Activated CD8-positive, alpha-beta T cell treated with anti-CD3 and anti-CD28 coated beads for 36 hours (primary cell): ENCODE measurements at regions not wholly inside any gene's neighbourhood (a gene's known extent, or its start where the extent isn't known, plus 50 kb on each side); places are given as distances from the start of the nearest gene placed in this dataset.

ENCODE experiments used
- ATAC-seq: fragments of 200-7000 bp; cut with Tn5 transposase; one replicate; pipeline ENCODE4 v1.10.0; 2021; ENCODE audit warnings: mild to moderate bottlenecking, moderate library complexity
- CTCF ChIA-PET: fragments of 350-600 bp; sonication (Branson Sonifier 250); formaldehyde crosslinking; loops from one replicate; lab custom pipeline; 2021; ENCODE audit warnings: antibody characterized with exemption; lab: Charles Lee
- POLR2A ChIA-PET: fragments of 350-600 bp; sonication (Branson Sonifier 250); formaldehyde crosslinking; loops from one replicate; lab custom pipeline; 2021; ENCODE audit warnings: antibody characterized with exemption; lab: Charles Lee
- DNase-seq: peaks from one replicate; pipeline ENCODE4 v3.0.0-alpha.2; 2020
- H3K27ac Mint-ChIP-seq: one replicate; pipeline ENCODE4 v1.8.0; 2021; ENCODE audit warnings: mild to moderate bottlenecking, mixed read lengths
- H3K27me3 Mint-ChIP-seq: one replicate; pipeline ENCODE4 v1.8.0; 2021; ENCODE audit warnings: mixed read lengths
- H3K36me3 Mint-ChIP-seq: one replicate; pipeline ENCODE4 v1.8.0; 2021; ENCODE audit warnings: low read depth, mixed read lengths
- H3K4me1 Mint-ChIP-seq: one replicate; pipeline ENCODE4 v1.8.0; 2021; ENCODE audit warnings: low read depth, mixed read lengths
- H3K4me3 Mint-ChIP-seq: one replicate; pipeline ENCODE4 v1.8.0; 2021; ENCODE audit warnings: mild to moderate bottlenecking, moderate library complexity, mixed read lengths
- H3K9me3 Mint-ChIP-seq: one replicate; pipeline ENCODE4 v1.8.0; 2021; ENCODE audit warnings: mixed read lengths
- CTCF ChIP-seq: fragments of 200-600 bp; IDR thresholded peaks from one replicate; pipeline ENCODE4 v1.8.0; 2022; ENCODE audit warnings: antibody characterized with exemption, mild to moderate bottlenecking
- intact Hi-C: fragments of 100-400 bp; cut with micrococcal nuclease; formaldehyde crosslinking; loops from one replicate; pipeline ENCODE4 v1.10.0; 2022

- CTCF ChIA-PET = no interaction called here
- ATAC-seq = no peak
- H3K4me1 Mint-ChIP-seq = no peaks in the 10 kb centered on the region
- H3K9me3 Mint-ChIP-seq = no peaks in the 10 kb centered on the region
- no peaks in the 10 kb centered on the region for H3K36me3 Mint-ChIP-seq
- intact Hi-C loops = no loop called here
- H3K27ac Mint-ChIP-seq = no peak overlapping the region
- H3K27me3 Mint-ChIP-seq = peaks cover 4% of the 10 kb centered on the region
- TF ChIP-seq CTCF = no peak
- DNase-seq = no peak
- POLR2A ChIA-PET = interaction anchor here (0.7 kb wide), 1 partner anchor 87 kb away, joined by 3 read pairs; no protein-coding TSS in a partner anchor
- no peak overlapping the region for H3K4me3 Mint-ChIP-seq
These were observed 673.7 kb upstream of the CCDC54 start for GRCh38 chr3:106703524-106703923.

DNA sequence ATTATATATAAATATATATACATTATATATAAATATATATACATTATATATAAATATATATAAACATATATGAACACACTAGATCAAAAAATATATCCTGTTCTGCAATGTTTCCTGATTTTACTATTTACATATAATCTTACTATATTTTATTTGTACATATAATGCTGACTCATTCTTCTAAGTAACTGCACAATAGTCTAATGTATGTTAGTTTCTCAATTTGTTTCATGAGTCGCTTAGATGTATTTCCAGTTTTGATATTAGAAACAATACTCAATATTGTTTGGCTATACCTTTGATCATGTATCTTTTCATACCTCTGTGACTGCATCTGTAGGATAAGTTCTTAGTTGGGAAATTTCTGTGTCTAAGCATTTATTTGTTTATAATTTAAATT, 669.9 kb upstream of the CCDC54 start:
- CTCF ChIA-PET = no interaction called here
- H3K9me3 Mint-ChIP-seq = no peaks in the 10 kb centered on the region

GRCh38 chr3:106710596-106710995, 666.6 kb upstream of the CCDC54 start:
- no peaks in the 10 kb centered on the region for H3K9me3 Mint-ChIP-seq
- no peak overlapping the region for H3K27ac Mint-ChIP-seq
- H3K4me3 Mint-ChIP-seq = no peak overlapping the region
- H3K36me3 Mint-ChIP-seq = no peaks in the 10 kb centered on the region
- H3K27me3 Mint-ChIP-seq = peaks cover 3% of the 10 kb centered on the region
- CTCF ChIA-PET = no interaction called here
- no peak for TF ChIP-seq CTCF
- no peak for DNase-seq
- POLR2A ChIA-PET = no interaction called here
- no peak for ATAC-seq
- intact Hi-C loops = no loop called here
- no peaks in the 10 kb centered on the region for H3K4me1 Mint-ChIP-seq

More for the DNA sequence above, 669.9 kb upstream of the CCDC54 start:
- H3K4me1 Mint-ChIP-seq = no peaks in the 10 kb centered on the region
- H3K4me3 Mint-ChIP-seq = no peak overlapping the region
- no peak for DNase-seq
- intact Hi-C loops = no loop called here
- ATAC-seq = no peak
- H3K36me3 Mint-ChIP-seq = no peaks in the 10 kb centered on the region
- no peak for TF ChIP-seq CTCF
- peaks cover 1% of the 10 kb centered on the region for H3K27me3 Mint-ChIP-seq
- POLR2A ChIA-PET = no interaction called here
- H3K27ac Mint-ChIP-seq = no peak overlapping the region

GRCh38 chr3:106711650-106712049, 665.6 kb upstream of the CCDC54 start:
- H3K4me1 Mint-ChIP-seq = no peaks in the 10 kb centered on the region
- CTCF ChIA-PET = no interaction called here

GRCh38 chr3:106714400-106714799, 662.8 kb upstream of the CCDC54 start:
- no peaks in the 10 kb centered on the region for H3K4me1 Mint-ChIP-seq
- H3K4me3 Mint-ChIP-seq = no peak overlapping the region
- POLR2A ChIA-PET = no interaction called here
- ATAC-seq (no peak), DNase-seq (no peak)
- CTCF ChIA-PET = no interaction called here
- H3K36me3 Mint-ChIP-seq = no peaks in the 10 kb centered on the region
- no peaks in the 10 kb centered on the region for H3K9me3 Mint-ChIP-seq
- H3K27me3 Mint-ChIP-seq = peaks cover 5% of the 10 kb centered on the region
- intact Hi-C loops = no loop called here
- no peak for TF ChIP-seq CTCF
- H3K27ac Mint-ChIP-seq = no peak overlapping the region

More at GRCh38 chr3:106711650-106712049, 665.6 kb upstream of the CCDC54 start:
- intact Hi-C loops = no loop called here
- no peak for ATAC-seq
- no peak overlapping the region for H3K27ac Mint-ChIP-seq
- no peak for DNase-seq
- no peaks in the 10 kb centered on the region for H3K9me3 Mint-ChIP-seq
- POLR2A ChIA-PET = no interaction called here
- peaks cover 3% of the 10 kb centered on the region for H3K27me3 Mint-ChIP-seq
- no peak for TF ChIP-seq CTCF
- no peak overlapping the region for H3K4me3 Mint-ChIP-seq
- no peaks in the 10 kb centered on the region for H3K36me3 Mint-ChIP-seq
